ENCODE measurements at regions not wholly inside any gene's neighbourhood (a gene's known extent, or its start where the extent isn't known, plus 50 kb on each side); places are given as distances from the start of the nearest gene placed in this dataset.
A peak's percentile ranks its signal among the peaks of the same experiment; 100 is the strongest.

DNA sequence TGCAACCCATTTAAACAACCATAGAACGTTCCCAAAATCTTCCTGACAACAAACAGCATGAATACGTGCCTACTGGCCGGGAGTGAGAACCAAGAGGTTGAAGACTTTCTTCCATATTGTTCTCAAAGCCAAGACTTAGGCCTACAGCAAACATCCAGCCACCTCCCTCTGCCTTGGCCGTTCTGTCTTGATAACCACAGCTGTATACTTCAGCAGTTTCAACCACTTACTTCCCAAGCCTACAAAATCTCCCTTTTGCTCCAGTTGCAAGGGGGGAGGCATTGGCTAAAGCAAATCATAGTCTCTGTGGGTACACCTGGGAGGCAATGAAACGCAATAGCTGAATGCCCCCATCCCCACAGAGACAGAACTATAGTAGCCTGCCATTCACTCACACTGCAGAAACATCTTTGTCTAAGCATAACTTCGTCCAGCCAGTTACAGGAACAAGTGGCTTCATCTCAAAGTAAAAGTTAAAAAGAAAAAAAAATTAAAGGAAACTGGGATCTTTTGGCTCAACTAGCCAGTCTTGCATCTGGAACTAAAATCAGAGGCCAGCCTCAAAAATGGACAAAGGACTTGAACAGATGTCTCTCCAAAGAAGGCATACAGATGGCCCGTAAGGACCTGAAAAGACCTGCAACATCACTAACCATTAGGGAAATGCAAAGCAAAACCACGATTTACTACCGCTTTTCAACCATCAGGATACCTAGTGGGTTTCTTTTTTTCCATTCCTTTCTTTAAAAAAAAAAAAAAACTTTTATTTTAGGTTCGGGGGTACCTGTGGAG lies 186.0 kb downstream of the PSMG1 start:
- no peak for DNase-seq

DNA sequence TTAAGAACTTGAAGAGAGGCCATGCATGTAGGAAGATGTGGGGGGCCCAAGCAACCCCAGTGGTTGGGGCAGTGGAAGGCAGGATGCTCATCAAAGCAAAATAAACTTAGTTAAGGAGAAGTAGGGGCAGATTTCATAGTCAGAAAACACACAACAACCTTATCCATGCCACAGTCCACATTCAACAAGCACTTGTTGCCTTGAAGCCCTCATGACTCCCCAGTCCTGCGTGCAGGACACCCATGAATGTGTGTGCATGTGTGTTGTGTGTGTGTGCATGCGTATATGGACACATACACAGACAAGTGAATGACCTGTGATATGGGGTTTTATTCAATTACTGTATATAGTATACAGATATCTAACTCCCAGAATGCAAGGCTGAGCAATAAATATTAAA lies 186.9 kb downstream of the PSMG1 start:
- no peak for DNase-seq

DNA sequence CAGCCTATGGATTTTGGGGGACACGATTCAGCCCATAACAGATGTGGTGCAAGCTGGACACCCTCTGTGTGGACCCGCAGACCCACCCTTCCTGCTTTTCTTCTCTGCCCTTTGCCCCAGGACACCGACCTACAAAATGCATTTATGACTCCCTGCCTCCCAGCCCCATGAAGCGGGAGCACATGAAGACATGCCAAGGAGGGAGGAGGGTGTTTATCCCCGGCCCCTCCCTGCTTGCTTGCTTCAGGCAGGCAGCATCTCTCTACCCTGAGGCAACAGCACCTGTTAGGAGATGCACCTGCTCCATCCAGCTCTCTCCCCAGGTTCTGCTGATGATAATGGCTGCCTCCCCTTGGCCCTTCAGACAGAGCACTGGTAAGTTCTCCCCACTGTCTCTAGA lies 187.5 kb downstream of the PSMG1 start:
- DNase-seq: no peak

DNA sequence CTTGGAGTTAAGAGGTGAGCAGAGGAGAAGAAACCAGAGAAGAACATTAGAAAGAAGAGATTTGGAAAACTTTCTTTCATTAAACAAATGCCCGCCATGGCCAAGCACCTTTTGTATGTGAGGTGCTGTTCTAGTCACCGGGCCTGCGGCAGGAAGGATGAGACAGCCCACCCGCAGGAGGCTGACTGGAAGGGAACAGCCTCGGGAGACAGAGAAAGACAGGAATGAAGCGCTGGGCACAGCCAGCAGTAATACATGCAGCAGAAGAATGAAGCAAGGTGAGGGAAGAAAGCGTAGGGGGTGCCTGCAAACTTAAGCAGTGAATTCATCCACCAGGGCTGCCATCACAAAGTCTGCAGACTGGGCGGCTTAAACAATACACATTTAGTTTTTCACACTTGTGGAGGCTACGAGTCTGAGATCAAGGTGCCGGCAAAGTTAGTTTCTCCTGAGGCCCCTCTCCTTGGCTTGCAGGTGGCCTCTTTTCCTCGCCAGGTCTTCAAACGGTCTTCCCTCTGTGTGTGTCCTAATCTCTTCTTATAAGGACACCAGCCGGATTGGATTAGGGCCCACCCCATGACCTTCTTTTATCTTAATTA lies 188.1 kb downstream of the PSMG1 start:
- DNase-seq: no peak

DNA sequence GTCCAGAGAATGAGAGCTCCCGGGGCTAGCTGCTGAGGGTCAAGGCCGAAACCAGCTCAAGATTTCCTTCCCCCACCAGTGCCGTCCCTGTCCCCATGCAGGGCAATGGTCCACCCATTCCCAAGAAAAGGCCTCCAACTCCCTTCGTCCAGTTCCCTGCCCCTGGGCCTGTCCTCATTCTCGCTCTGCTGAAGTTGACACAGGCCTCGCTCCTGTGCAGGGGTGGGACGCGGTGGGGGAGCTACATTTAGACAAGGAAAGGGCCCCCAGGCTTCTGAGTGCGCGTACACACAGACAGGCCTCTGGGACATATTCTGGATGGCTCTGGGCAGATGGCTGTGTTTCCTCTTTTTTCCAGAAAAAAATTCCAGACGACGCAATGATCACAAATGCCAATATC lies 188.3 kb downstream of the ETS2 start:
- no peak for DNase-seq

DNA sequence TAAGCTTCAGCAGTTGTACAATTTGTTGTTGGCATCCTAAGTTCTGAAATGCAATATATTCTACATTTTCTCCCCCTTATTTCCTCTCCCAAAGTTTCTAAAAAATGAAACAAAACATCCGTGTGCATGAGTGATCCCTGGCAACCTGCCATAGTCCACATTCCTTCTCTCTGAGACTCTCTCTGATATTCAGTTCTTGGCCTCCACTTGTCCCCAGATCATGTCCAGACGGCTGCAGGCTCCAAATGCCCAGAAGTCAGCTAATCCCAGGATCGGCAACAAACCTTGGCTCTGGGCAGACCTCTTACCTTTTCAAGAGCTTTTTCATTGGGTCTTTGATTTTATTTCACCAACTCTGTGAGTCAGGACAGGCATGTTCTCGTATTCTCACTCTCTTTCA lies 187.8 kb downstream of the ETS2 start:
- peak; percentile 84 for DNase-seq

DNA sequence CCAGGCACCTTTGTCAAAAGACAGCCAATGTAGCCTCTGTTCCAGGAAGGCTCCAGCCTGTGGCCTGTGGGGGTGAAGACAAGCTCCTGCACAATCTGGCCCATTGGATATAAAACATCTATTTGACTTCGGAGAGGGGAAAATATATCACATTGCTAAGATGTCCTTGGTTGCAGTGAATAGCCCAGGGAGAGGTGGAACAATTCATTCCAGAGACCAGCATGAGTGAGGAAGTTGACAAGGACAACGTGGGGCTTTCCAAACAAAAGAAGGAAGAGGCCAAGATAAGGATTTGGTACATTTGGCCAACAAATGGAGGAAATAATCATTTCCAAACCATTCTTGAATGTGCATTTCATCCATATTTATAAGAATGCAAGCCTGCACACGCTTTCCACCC lies 187.0 kb downstream of the ETS2 start:
- no peak for DNase-seq

DNA sequence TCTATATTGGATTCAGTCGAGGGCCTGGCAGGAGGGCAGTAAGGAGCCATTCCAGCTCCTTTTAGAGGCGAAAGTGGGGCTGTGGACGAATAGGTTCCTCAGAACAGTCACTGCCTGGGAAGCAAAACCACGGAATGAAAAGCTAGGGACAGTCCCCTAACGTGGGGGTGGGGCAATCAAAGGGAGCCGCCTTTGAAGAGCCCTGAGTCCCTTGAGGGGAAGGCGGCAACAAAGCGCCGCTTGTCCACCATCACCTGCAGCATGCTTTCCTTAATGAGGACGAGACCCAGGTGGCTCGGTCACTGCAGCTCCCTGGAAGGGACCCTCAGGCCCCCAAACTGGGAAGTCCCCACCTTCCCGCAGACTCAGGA lies 184.7 kb downstream of the ETS2 start:
- no peak for DNase-seq

DNA sequence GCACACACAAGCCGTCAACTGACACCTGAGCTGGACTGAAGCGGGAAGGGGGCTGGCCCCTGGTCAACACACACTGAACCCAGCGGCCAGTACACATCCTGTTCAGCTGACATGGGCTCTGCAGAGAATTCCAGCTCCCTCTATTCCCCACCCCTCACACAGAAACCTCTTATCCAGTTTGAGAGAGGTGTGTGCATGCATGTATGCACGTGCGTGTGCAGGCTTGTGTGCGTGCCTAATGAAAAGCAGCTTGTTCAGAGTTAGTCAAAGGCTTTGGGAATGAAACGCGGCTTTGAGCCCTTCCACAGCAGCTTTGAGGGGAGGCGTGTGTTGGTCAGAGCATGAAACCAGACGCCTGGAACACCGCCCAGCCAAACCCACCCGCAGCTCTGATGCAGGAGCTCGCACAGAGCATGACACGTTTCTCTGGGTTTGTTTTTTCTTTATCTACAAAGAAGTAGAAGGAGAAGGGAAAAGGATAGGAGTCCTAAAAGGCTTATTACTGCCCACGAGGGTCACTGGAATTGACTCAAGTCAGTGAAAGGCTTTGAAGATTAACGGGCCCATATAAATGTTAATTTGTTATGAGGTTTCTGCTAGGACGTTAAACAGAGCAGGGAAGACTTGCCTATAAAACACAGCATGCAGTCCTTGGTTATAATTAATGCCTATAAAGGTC lies 184.2 kb downstream of the ETS2 start:
- DNase-seq: peak; percentile 52

DNA sequence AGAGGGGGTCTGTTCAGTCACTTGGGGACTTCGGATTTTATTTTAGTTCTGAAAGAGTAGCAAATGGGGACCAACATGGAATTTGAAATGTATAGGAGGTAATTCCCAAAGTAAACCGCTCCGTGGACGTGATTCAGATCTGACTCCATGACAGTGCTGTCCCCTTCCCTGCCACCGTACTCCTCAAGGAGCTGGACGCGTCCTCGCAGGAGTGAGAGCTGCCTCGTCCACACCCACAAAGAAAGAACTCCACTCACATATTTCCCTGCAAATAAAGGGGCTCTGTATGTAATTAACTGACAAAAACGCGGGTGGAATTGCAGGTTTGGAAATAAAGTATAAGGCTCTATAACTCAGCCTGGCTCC lies 183.6 kb downstream of the ETS2 start:
- DNase-seq: no peak

DNA sequence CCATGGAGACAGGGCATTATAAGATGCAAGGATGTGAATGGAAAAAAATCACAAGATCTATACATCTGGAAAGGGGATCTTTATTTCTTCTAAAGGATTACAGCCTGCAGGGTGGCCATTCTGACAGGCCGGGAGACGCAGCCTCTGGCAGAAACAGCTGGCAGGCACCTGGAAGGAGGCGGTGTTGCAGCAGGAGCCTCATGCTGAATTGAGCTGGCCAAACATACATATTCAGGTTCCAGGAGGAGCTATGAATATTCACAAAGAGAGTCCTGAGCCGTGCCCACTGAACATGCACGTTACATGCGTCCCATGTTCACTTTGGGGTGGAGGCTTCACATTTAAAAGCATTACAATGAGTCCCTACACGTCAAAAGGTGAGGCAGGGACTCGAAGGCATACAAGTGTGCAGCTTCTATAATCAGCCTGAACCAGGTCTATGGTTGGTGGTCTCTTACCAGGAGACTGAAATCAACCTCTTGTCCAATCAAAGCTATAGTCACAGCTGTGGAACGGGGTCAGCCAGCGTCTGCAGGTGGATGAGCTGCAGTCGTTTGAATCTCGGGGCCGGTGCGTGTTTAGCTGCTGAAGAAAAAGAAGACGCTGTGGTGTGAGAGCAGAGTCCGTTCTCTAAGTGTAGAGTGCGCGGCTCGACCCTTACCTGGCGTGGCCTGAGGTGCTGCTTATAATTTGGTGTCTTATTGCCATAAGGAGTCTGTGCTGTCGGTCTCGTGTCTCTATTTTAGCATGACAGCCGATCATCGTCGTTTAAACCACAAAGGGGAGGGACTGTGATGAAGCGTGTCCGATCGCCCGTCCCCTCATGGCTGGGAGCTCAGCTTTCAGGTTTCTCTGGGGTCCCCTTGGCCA lies 183.0 kb downstream of the ETS2 start:
- DNase-seq: no peak

DNA sequence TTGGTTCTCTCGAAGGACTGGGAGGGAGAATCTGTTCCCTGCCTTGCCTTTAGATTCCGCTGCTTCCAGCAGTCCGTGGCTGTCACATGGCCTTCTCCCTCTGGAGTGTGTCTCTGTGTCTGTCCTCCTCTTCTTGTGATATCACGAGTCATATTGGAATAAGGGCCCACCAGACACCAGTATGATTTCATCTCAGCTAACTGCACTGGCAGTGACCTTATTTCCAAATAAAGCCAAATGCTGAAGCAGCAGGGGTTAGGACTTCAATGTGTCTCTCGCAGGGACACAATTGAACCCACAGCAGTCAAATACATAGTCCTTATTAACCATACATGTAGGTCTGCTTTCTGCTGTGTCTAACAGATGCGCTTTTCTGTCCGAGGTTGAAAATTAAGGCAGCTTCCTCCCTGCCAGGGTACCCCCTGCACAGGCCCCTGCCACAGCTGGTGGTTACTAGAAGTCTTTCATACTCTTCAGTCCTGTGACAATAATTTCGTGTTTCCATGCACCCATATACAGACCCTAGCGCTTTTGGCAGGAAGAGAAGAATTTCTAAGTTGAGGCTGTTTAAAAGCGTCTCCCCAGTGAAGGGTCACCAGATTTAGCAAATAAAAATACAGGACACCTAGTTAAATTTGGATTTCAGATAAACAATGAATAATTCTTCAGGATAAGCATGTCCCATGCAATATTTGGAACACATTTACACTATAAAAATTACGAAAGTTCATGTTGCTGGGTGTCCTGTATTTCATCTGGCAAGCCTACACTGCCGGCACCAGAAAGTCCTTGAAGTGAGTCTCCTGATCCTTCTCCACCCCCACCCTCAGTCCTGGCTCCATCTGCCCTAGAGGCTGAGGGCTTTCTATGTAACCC lies 182.1 kb downstream of the ETS2 start:
- DNase-seq: no peak

DNA sequence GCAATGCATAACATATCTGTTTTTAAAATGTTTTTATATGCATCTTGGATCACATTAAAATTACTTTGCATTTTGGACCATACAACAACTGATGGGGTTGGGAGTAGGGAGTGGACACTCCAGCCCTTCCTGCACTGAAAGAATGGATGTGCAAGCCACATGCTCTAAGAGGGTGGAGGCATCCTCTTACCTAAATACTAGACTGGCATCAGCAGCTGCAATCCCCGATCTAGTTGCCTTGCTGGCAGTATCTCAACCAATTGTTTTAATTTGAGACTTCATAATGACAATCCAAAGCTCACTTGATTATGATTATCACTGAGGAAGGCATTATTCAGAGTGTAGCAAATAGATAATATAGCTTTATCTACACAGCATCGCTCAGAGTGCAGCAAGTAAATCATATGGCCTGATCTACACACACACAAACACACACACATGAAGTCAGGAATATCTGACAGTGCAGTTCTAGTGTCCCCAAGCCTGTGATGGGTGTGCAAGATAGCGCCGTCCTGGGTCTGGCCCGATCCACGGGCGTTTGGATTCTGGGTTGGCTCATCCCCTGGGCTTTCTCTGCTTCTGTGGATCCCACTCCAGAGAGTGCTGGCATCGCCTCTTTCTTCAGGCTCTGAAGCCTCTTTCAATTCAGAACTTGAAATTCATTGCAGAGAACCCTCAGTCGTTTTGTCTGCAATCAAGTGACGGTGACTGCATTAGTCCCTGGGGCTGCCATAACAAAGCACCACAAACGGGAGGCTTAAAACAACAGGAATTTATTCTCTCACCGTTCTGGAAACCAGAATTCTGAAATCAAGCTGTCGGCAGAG lies 181.3 kb downstream of the ETS2 start:
- no peak for DNase-seq

DNA sequence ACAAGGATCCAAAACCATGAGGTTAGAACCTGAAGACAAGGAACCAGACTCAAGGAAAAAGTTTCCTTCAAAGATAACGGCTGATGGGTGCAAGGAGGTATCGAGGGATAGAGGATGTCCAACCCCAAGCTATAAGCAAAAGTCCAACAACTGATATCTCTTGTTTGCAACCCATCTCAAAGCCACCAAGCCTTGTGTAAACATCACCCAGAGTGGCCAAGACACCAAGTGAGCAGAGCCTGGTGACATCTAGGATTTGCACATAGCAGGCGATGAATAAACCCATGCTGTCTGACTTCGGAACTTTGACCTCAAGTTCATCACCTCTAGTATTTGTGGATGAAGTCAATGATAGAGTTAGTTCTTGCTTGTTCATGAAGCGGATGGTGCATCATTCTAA lies 180.7 kb downstream of the ETS2 start:
- DNase-seq: no peak

DNA sequence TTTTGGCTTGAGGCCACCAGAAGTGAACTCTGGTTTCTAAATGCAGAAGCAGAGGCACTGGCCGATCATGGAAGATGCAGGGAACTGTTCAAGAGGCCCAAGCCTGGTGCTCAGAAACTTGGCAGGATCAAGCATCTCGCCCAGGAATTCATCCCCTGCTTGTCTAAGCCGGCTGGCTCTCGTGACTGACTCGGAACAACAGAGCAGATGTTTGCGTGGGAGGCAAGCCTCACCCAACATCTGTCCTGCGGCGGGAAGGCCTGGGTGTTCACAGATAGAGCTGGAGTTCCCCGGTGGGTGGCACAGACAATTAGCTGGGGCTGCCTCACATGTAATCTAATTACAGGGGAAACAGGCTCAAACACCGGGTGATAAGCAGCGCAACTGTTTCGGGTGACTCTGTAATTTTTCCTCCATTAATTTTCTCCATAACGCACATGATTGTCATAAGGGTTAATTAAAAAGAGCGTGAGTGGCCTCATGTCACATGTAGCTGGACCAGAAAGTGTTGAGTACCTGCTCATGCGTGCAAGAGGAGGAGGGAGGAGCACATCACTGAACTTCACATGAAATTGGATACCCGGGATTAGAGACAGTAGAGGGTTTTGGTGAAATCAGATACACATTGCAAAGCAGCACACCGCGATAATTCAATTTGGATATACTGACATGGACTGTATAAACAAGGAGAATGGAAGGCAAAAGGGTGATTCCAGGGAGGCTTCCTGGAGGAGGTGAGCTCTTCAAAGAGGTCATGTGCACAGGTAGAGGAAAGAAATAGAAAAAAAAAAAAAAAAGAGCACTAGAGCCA lies 180.0 kb downstream of the ETS2 start:
- peak; percentile 8 for DNase-seq

DNA sequence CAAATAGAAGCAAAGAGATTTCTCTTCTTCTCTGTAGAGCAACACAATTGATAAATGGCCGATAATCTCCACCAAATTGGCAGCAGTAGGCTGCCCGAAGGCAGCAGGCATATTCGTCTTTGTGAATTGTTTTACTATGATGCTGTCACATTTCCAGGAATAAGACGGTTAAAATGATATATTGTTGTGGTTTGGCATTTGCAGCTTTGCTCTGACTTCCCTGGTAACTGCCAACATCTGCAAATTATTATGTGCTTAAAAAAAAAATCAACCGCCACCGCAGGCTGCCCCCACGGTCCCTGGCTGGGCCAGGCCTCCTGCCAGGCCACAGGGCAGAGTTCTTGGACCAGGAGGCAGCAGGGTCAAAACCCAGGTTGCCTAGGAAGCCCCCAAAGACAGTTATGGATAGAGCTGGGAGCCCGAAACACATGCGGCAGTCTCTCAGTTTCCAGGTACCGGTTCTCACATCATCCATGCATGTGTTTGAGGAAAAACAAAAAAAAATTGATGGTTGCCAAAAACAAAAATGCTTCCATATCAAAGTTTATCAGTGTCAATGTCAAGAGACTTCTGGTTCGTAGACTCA lies 179.3 kb downstream of the ETS2 start:
- peak; percentile 27 for DNase-seq

DNA sequence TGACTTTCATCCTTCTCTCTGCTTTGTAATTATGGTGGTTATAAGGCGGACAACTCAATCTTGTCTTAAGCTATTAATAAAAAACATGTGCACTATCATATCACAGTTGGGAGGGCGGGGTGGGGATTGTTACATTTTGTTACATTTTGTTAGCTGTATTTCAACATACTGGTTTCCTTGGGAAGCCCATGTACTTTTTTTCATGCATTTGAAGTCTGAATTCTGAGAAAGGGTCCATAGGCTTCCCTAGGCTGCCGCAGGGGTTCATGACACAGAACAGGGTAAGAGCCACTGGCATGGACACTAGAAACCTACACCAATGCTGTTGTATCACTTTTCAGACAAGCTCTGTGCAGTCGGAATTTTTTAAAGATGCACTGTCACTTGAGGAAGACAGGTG lies 178.8 kb downstream of the ETS2 start:
- no peak for DNase-seq

DNA sequence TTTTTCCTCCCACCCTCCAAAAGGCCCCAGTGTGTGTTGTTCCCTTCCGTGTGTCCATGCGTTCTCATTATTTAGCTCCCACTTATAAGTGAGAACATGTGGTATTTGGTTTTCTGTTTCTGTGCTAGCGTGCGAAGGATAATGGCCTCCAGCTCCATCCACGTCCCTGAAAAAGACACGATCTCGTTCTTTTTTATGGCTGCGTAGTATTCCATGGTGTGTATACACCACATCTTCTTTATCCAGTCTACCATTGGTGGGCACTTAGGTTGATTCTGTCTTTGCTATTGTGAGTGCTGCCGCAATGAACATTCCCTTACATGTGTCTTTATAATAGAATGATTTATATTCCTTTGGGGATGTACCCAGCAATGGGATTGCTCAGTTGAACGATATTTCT lies 177.8 kb downstream of the ETS2 start:
- no peak for DNase-seq

DNA sequence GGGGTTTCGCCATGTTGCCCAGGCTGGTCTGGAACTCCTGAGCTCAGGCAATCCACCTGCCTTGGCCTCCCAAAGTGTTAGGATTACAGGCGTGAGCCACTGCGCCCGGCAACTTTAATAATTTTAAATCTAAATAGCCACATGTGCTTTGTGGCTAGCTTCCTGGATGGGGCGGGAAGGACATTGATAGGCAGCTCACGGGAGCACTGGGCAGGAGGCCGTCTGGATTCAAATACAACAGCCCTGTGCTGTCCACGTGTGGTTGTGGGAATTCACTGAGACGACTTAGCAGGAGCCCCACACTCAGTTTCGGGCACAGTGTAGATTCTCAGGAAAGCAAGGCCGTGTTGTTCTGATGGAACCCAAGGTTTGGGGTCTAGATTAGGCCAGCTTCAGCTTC lies 177.1 kb downstream of the ETS2 start:
- DNase-seq: no peak

DNA sequence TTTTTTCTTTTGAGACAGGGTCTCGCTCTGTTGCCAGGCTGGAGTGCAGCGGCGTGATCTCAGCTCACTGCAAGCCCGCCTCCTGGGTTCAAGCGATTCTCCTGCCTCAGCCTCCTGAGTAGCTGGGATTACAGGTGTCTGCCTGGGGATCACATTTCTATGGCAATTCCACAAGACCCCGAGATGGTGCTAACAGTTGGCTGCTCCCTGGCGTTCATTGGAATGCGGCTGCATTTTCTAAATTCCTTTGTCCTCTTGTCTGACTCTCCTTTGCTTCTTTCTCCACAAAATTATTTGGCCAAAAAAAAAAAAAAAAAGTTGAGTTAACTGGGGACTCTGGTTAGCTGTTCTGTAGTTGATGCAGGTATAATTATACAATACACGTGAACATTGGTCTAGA lies 176.4 kb downstream of the ETS2 start:
- peak; percentile 47 for DNase-seq

Data from kidney glomerular epithelial cell (primary cell).